Erythroblast (primary cell): ENCODE measurements at regions not wholly inside any gene's neighbourhood (a gene's known extent, or its start where the extent isn't known, plus 50 kb on each side); places are given as distances from the start of the nearest gene placed in this dataset.

Experiments used
- GATA1 ChIP-seq: IDR thresholded peaks from 2 replicates; pipeline ENCODE4 v1.6.1; 2011; ENCODE audit warnings: low read depth, mild to moderate bottlenecking, control low read depth, low read length, moderate library complexity
- POLR2A ChIP-seq: IDR thresholded peaks from 2 replicates; pipeline ENCODE4 v1.6.1; 2011; ENCODE audit warnings: mild to moderate bottlenecking, low read length

DNA sequence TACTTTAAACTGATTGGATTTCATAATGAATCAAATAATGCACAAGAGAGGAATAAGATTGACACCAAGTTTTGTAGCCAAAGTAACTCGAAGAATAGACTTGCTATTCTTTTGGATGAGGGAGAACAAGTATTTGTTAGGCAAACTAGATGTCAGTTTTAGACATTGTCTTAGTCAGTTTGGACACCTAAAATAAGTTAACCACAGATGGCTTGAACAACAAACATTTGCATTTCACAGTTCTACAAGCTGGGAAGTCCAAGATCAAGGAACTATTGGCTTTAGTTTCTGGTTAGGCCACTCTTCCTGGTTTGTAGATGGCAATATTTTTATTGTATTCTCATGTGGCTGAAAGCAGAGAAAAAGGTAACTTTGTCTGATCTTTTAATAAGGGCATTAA lies 61.3 kb upstream of the OSTN start:
- TF ChIP-seq POLR2A (no peak), GATA1 (no peak)
